Esophagus mucosa (tissue), 1 donor: ENCODE measurements at regions not wholly inside any gene's neighbourhood (a gene's known extent, or its start where the extent isn't known, plus 50 kb on each side); places are given as distances from the start of the nearest gene placed in this dataset.
"Not testable (repeated sequence)": the region's sequence is repeated elsewhere in the genome, so short reads cannot be mapped to it uniquely, and the experiment has no call there.

Source experiments
- ATAC-seq: fragments of 200-7000 bp; cut with Tn5 transposase; one replicate; pipeline ENCODE4 v1.9.1; 2020
- donor health status: DM: yes; HTN: yes; CAD: no.

- ATAC-seq: not testable (repeated sequence)
Measured at GRCh38 chr4:28113586-28113985, 1252.9 kb downstream of the STIM2 start.

- ATAC-seq: not testable (repeated sequence)
Measured at GRCh38 chr4:28116526-28117083, 1256.0 kb downstream of the STIM2 start.

- ATAC-seq: no peak
Measured at GRCh38 chr4:28117084-28117682, 1256.5 kb downstream of the STIM2 start.

- ATAC-seq: no peak
Measured at GRCh38 chr4:28146191-28146590, 1285.5 kb downstream of the STIM2 start.

- ATAC-seq: no peak
Measured at GRCh38 chr4:28148221-28148620, 1287.6 kb downstream of the STIM2 start.

- no peak for ATAC-seq
Measured at GRCh38 chr4:28149762-28150161, 1289.1 kb downstream of the STIM2 start.

GRCh38 chr4:28151314-28151713 lies 1290.7 kb downstream of the STIM2 start:
- no peak for ATAC-seq

- ATAC-seq: no peak
Measured at GRCh38 chr4:28167411-28167810, 1306.8 kb downstream of the STIM2 start.

GRCh38 chr4:28176942-28177341 lies 1316.3 kb downstream of the STIM2 start:
- ATAC-seq: no peak

GRCh38 chr4:28177641-28178040 lies 1317.0 kb downstream of the STIM2 start:
- ATAC-seq: no peak

GRCh38 chr4:28179126-28179525 lies 1318.5 kb downstream of the STIM2 start:
- no peak for ATAC-seq

- no peak for ATAC-seq
Measured at GRCh38 chr4:28209371-28209924, 1348.8 kb downstream of the STIM2 start.

GRCh38 chr4:28211676-28212470 lies 1351.2 kb downstream of the STIM2 start:
- ATAC-seq: no peak

- no peak for ATAC-seq
Measured at GRCh38 chr4:28221536-28221935, 1360.9 kb downstream of the STIM2 start.

GRCh38 chr4:28225050-28225449 lies 1364.4 kb downstream of the STIM2 start:
- ATAC-seq: no peak

GRCh38 chr4:28225689-28226353 lies 1365.2 kb downstream of the STIM2 start:
- ATAC-seq: no peak

GRCh38 chr4:28226962-28227361 lies 1366.3 kb downstream of the STIM2 start:
- no peak for ATAC-seq

- no peak for ATAC-seq
Measured at GRCh38 chr4:28227764-28228163, 1367.1 kb downstream of the STIM2 start.

- ATAC-seq: no peak
Measured at GRCh38 chr4:28228561-28229491, 1368.2 kb downstream of the STIM2 start.

GRCh38 chr4:28232376-28232775 lies 1371.7 kb downstream of the STIM2 start:
- no peak for ATAC-seq

GRCh38 chr4:28232951-28233350 lies 1372.3 kb downstream of the STIM2 start:
- no peak for ATAC-seq

GRCh38 chr4:28233724-28234123 lies 1373.1 kb downstream of the STIM2 start:
- no peak for ATAC-seq
